ENCODE measurements at regions not wholly inside any gene's neighbourhood (a gene's known extent, or its start where the extent isn't known, plus 50 kb on each side); places are given as distances from the start of the nearest gene placed in this dataset.

DNA sequence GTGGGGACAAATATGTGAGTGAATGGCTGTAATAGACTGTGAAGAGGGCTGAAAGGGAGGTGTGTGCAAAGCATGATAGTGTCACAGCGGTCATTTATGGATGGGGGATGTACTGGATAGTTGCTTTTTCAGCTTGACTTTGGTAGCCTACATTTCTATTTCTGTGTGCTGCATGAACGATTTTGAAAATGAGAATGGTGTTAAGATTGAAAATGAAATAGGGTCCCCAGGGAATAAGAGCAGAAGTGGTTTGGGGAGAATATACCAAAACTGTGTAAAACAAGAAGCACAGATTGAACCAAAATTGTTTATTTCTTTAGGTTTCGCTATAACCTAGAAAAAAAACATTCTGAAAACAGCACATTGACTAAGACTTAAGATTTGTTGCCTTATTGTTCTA lies 58.8 kb upstream of the CLNK start:
- no peak for ATAC-seq
- no peaks in the 10 kb centered on the region for H3K27me3 ChIP-seq
- peaks cover 0 to 19% (median 4%) of the 10 kb centered on the region in 3 donors for H3K4me1 ChIP-seq
- no peak for TF ChIP-seq POLR2A (IDR thresholded peaks at IDR 0.05)
- H3K4me3 ChIP-seq, result no peak overlapping the region
- no peaks in the 10 kb centered on the region for H3K36me3 ChIP-seq
- no peaks in the 10 kb centered on the region for H3K9me3 ChIP-seq
- H3K27ac ChIP-seq, result no peak overlapping the region
- 78 to 83% methylated on average over 3 of the region's 3 CpGs for WGBS, 2 donors (ENCODE audit: low coverage in 1 of 2)

GRCh38 chr4:10741961-10742699 lies 57.6 kb upstream of the CLNK start:
- WGBS, 2 donors (ENCODE audit: low coverage in 1 of 2), result 82% methylated on average over 1 of the region's 1 CpG; no CpG with 5 or more reads in 1 of the 2 donors
- H3K9me3 ChIP-seq, result no peaks in the 10 kb centered on the region
- no peaks in the 10 kb centered on the region for H3K27me3 ChIP-seq
- no peak for ATAC-seq
- H3K4me3 ChIP-seq, result no peak overlapping the region
- H3K27ac ChIP-seq, result no peak overlapping the region
- no peaks in the 10 kb centered on the region for H3K36me3 ChIP-seq
- H3K4me1 ChIP-seq, result peaks cover 0 to 12% (median 4%) of the 10 kb centered on the region in 3 donors
- no peak for TF ChIP-seq POLR2AphosphoS5 (IDR thresholded peaks at IDR 0.05)
- TF ChIP-seq, protein P1, sequence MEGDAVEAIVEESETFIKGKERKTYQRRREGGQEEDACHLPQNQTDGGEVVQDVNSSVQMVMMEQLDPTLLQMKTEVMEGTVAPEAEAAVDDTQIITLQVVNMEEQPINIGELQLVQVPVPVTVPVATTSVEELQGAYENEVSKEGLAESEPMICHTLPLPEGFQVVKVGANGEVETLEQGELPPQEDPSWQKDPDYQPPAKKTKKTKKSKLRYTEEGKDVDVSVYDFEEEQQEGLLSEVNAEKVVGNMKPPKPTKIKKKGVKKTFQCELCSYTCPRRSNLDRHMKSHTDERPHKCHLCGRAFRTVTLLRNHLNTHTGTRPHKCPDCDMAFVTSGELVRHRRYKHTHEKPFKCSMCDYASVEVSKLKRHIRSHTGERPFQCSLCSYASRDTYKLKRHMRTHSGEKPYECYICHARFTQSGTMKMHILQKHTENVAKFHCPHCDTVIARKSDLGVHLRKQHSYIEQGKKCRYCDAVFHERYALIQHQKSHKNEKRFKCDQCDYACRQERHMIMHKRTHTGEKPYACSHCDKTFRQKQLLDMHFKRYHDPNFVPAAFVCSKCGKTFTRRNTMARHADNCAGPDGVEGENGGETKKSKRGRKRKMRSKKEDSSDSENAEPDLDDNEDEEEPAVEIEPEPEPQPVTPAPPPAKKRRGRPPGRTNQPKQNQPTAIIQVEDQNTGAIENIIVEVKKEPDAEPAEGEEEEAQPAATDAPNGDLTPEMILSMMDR (IDR thresholded peaks at IDR 0.05), result no peak
- TF ChIP-seq POLR2A (IDR thresholded peaks at IDR 0.05), result no peak
- no peak for TF ChIP-seq EP300 (IDR thresholded peaks at IDR 0.05)

DNA sequence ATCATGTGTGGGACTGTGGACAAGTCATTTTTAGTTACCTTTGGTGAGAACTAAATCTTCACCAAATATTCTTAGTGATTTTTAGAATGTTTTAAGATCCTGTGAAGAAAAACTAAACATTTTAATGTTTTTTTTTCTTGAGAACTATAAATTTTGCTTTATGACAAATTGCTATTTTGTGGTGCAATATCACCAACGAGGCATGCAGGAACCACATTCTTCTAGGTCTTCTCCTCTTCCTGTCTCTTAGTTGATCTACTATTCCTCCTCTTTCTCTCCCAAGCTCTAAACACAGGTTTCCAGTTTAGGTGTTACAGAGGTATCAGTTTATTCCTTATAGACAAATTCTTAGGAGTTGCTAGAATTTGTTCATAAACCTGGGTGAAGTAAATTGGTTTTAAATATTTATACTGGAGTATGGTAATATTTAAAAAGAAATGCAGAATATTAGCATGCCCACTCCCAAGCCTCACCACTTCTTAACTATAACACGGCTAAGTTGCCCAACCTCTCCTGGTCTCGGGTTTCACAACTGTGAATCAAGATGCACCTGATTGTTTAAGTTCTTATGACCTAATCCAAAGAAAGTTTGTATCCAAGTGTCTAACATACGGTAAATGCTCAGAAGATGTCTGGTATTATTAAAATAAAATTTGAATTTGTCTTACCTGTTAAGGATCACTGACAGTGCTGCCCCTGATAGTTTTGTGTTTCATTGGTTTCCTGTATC lies 56.5 kb upstream of the CLNK start:
- Histone ChIP-seq H3K27ac (no peak overlapping the region), H3K36me3 (no peaks in the 10 kb centered on the region), H3K9me3 (no peaks in the 10 kb centered on the region), H3K27me3 (no peaks in the 10 kb centered on the region), H3K4me3 (no peak overlapping the region), H3K4me1 (peaks cover 0 to 1% (median 0%) of the 10 kb centered on the region in 3 donors)
- WGBS, 2 donors (ENCODE audit: low coverage in 1 of 2), result 61 to 72% methylated on average over 3 to 4 of the region's 4 CpGs
- no peak for TF ChIP-seq POLR2AphosphoS5 (IDR thresholded peaks at IDR 0.05)
- TF ChIP-seq, protein P1 (IDR thresholded peaks at IDR 0.05), result no peak
- no peak for TF ChIP-seq POLR2A (IDR thresholded peaks at IDR 0.05)
- no peak for ATAC-seq

- no peaks in the 10 kb centered on the region for H3K9me3 ChIP-seq
- no peaks in the 10 kb centered on the region for H3K36me3 ChIP-seq
- TF ChIP-seq POLR2AphosphoS5 (IDR thresholded peaks at IDR 0.05) (no peak), POLR2A (IDR thresholded peaks at IDR 0.05) (no peak), EP300 (IDR thresholded peaks at IDR 0.05) (no peak)
- TF ChIP-seq, protein P1 (IDR thresholded peaks at IDR 0.05), result no peak
- no peak overlapping the region for H3K27ac ChIP-seq
- ATAC-seq, result no peak
- no peaks in the 10 kb centered on the region for H3K4me1 ChIP-seq
- H3K4me3 ChIP-seq, result no peak overlapping the region
- no peaks in the 10 kb centered on the region for H3K27me3 ChIP-seq
- 86 to 100% methylated on average over 1 of the region's 1 CpG for WGBS, 2 donors (ENCODE audit: low coverage in 1 of 2)
Measured at GRCh38 chr4:10740251-10740650, 55.7 kb upstream of the CLNK start.

- TF ChIP-seq POLR2A (IDR thresholded peaks at IDR 0.05), result no peak
- TF ChIP-seq, protein P1 (IDR thresholded peaks at IDR 0.05), result no peak
- TF ChIP-seq EP300 (IDR thresholded peaks at IDR 0.05), result no peak
- no peak for TF ChIP-seq POLR2AphosphoS5 (IDR thresholded peaks at IDR 0.05)
- ATAC-seq, result no peak
- Histone ChIP-seq H3K36me3 (no peaks in the 10 kb centered on the region), H3K27ac (no peak overlapping the region), H3K27me3 (no peaks in the 10 kb centered on the region), H3K9me3 (no peaks in the 10 kb centered on the region), H3K4me3 (no peak overlapping the region), H3K4me1 (no peaks in the 10 kb centered on the region)
- WGBS, 2 donors (ENCODE audit: low coverage in 1 of 2), result 59 to 63% methylated on average over 3 to 5 of the region's 5 CpGs
Measured at GRCh38 chr4:10738826-10739489, 54.4 kb upstream of the CLNK start.

Measured in gastroesophageal sphincter (tissue), 4 donors.